UCSD-AML1 (cell line): ENCODE measurements at regions not wholly inside any gene's neighbourhood (a gene's known extent, or its start where the extent isn't known, plus 50 kb on each side); places are given as distances from the start of the nearest gene placed in this dataset.
"Not testable (repeated sequence)": the region's sequence is repeated elsewhere in the genome, so short reads cannot be mapped to it uniquely, and the experiment has no call there.

Experiments
- DNase-seq: peaks from one replicate; lab custom pipeline; 2025; ENCODE audit not compliant: unreplicated experiment; lab: John Stamatoyannopoulos, UW

DNA sequence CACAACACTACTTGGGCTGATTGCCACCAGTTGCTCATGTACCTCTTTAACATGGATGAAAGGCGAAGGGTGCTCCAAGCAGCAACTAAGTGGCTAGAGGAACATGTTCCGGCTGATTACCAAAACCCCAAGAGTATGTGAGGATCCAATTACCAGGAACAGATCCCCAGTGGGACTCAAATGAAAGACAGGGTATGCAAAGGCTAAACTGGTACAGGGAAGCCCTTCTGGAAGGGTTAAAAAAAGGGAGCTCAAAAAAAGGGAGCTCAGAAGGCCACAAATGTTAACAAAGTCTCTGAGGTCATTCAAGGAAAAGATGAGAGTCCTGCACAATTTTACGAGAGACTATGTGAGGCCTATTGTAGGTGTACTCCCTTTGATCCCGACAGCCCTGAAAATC lies 604.7 kb downstream of the UQCRFS1 start:
- no peak for DNase-seq

DNA sequence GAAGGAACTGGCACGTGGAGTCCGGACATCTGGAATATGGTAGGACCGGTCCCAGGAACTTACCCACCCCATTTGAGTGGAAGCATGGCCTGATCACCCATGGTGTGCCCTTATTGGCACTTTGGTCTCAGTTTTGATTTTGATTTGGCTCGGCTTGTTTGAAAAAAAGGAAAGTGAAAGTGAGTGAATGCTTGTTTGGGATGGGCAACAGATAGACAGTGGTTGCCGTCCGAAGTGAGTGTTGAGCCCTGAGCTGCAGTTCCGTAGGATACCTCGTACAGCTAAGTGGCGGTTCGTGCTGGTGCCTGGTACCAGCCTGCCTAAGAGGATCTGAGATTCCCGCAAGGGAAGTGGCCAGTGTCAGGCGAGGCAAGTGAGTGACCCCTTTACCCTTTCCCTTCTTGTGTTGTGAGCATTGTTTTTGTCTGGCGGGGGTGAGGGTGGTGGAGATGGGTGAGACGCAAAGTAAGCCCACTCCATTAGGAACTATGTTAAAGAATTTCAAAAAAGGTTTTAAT lies 605.8 kb downstream of the UQCRFS1 start:
- no peak for DNase-seq

DNA sequence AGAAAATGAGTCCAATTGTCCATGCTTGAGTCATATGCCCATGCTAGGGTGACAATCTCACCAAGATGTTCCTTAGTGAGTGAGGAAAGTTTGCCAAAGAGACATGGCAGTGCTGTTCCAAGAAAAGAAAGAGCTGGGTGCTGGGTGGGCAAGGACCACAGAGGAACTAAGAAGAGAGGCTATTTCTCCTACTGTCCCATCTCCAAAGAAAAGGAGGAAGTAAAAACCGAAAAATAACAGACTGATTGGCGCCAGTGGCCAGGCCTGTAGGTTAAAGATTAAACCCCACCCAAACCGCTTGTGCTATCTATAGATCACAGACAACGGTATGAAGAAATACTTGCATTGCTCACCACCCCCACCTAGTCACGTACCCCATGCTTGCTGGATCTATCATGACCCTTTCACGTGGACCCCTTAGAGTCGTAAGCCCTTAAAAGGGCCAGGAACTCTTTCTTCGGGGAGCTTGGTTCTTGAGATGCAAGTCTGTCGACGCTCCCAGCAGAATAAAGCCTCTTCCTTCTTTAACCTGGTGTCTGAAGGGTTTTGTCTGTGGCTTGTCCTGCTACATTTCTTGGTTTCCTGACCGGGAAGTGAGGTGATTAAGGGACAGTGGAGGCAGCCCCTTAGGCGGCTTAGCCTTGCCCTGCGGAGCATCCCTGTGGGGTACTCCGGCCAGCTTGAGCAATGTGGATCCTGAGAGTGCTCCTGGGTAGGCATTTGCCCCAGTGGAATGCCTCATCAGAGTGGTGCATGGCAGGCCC lies 606.5 kb downstream of the UQCRFS1 start:
- no peak for DNase-seq

- no peak for DNase-seq
Observed at GRCh38 chr19:28605501-28606268, 607.3 kb downstream of the UQCRFS1 start.

DNA sequence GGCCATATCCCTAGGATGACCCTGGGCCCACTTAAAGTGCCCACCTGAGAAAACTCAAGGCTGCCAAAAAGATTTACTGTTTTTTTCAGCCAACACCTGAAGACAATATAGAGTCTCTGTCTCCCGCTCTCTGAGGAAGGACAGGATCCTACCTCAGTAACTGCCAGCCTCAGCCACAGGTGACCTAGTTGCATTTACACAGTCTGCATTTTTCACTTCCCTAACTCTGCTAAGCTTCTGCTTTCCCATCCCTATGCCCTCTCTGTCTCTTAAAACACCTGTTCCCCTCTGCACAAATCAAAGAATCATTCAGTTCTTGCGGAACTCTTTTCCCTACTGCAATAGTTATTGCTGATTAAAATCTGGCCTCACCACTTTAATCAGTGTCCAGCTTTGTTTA lies 609.5 kb downstream of the UQCRFS1 start:
- no peak for DNase-seq

DNA sequence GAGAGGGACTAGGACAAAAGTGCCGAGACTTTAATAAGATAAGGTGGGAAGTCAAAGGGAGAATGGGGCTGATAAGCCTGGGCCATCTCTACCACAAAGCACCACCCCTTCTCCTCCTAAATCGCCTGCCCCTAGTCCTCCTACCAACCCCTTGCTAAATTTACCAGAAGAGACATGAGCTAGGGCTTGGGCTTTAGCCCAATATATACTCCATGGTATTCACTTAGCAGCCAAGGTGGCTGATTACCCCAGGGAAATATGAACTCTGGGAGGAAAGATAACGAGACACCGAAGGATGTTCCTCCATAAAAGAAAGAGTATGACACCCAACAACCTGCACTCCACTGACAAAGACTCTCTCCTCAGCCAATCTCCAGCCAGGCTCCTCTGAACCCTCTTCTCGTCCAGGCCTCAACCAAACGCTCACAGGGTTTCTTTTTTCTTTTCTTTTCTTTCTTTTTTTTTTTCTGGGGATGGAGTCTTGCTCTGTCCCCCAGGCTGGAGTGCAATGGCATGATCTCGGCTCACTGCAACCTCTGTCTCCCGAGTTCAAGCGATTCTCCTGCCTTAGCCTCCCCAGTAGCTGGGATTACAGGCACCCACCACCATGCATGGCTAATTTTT lies 610.2 kb downstream of the UQCRFS1 start:
- DNase-seq: no peak

DNA sequence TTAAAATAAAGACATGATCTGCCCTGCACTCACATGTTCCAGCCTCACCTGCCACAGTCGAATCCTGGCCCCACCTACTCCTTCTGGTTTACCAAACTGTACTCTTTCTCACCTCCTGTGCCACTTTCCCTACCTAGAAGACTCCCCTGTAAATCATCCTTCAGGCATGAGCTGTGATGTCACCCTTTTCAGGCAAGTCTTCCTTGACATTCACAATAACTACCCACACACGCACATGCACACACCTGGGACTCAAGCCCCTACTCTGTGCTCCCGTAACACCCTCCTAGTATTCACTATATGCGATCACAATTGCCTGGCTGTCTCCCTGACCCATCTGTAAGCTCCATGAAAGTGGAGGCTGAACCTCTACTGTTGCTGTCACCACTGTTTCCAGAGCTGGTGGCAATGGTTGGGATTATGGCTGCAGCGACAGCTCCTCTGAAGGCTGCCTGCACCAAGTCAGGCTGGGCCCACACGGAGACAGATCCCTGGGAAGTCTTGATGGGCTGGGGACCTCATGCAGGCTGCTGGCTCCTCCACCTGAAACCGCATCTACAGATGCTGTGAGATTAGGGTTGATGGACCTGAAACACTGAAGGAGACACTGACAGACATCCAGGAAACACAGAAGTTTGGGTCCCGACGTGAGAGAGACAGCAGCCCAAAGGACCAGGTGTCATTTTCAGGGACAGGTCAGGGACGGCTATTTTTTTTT lies 611.1 kb downstream of the UQCRFS1 start:
- DNase-seq: no peak

DNA sequence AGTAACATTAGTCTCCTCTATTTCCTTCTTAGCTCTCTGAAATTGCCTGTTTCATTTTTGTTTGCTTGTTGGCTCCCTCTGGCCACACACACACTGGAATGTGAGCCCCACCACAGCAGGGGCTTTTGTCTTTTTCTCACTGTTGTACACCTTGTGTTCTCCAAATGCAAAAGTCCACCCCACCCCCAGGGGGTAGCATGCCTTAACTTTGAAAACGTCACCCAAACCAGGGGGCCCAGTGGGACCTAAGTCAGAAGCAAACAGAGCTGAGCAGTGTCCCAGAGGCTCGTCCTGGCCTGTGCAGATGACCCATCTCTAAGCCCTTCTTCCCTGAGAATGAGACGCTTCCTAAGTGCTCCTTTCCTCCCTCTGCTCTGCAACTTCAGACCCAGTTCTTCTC lies 614.1 kb downstream of the UQCRFS1 start:
- DNase-seq: no peak

DNA sequence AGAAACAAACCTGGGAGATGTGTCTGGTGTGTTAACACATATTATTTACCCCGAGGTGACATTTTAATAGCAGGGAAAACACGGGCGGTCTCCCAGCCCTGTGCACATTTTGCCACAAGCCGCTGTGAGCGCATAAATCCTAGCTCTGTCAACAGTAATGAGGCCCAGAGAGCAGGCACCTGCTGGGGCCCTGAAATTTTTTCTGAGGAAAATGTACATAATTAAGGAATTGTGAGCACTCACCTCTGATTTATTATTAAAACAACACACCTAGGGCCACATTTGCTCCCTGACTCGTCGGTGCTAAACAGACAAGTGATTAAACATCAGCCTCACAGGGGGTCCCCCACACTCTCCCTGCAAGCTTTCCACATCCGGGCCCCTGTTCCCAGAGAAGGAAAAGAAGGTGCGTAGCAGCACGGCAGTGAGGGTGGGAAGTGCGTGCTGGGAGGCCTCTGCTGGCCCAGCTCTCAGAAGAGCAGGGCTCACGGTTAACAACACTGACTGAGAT lies 616.3 kb downstream of the UQCRFS1 start:
- DNase-seq: no peak

DNA sequence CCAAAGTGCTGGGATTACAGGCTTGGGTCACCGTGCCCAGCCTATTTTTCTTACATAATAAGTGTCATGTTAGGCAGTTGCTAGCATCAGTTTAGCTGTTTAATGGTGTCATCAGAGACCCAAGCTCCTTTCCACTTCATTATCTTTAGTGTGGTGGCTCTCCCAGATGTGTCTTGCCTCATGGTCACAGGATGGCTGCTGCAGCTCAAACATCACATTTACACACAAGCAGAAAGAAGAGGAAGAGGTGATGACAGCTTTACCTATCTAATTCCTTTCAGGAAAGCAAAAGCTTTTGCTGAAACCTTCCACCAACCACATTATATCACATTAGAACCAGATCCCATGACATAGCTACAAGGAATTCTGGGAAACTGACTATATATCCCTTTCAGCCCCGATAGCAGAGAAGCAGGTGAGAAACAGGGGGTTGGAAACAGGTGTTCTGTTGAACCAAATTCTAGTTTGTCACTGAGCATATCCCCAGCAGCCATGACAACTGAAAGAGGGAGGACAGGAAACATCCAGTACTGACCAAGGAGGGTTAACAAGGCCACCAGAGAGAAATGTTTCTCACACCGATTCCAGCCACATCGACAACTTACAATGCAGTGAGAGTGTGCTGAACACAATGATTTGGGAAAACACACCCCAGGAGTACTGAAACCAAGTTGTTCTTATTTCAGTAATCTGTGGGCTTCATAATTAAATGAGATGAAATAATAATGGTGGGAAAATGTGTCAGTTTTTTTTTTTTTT lies 617.0 kb downstream of the UQCRFS1 start:
- DNase-seq: no peak

- no peak for DNase-seq
Observed at GRCh38 chr19:28594737-28595136, 618.2 kb downstream of the UQCRFS1 start.

- DNase-seq: not testable (repeated sequence)
Observed at GRCh38 chr19:28589991-28590411, 623.0 kb downstream of the UQCRFS1 start.

GRCh38 chr19:28586474-28586873 lies 626.5 kb downstream of the UQCRFS1 start:
- no peak for DNase-seq

DNA sequence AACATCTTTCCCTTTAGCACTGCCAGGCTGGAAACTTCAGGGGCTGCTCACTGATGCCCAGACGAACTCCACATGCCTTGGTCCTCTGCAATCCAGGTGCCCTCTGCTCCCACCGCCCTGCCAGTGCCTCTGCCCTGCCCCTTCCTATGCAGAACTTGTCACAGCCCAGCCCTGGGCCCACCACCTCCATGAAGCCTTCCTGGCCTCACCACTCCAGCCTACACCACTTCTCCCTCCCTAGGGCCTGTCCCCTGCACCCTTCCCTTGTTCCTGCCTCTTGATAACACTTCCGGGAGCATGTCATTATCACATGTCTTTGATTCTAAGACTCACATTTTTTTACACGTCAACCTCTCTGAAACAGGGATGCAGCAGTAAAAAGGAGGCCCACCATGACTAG lies 627.2 kb downstream of the UQCRFS1 start:
- DNase-seq: no peak

- no peak for DNase-seq
Observed at GRCh38 chr19:28583713-28584112, 629.2 kb downstream of the UQCRFS1 start.

GRCh38 chr19:28583242-28583641 lies 629.7 kb downstream of the UQCRFS1 start:
- DNase-seq: no peak

- DNase-seq: no peak
Observed at GRCh38 chr19:28582796-28583195, 630.2 kb downstream of the UQCRFS1 start.

- DNase-seq: no peak
Observed at GRCh38 chr19:28582344-28582743, 630.6 kb downstream of the UQCRFS1 start.

- no peak for DNase-seq
Observed at GRCh38 chr19:28581468-28581770, 631.5 kb downstream of the UQCRFS1 start.

- no peak for DNase-seq
Observed at GRCh38 chr19:28578786-28579505, 634.0 kb downstream of the UQCRFS1 start.
